Stomach (tissue), 4 donors: ENCODE measurements at regions not wholly inside any gene's neighbourhood (a gene's known extent, or its start where the extent isn't known, plus 50 kb on each side); places are given as distances from the start of the nearest gene placed in this dataset.

ENCODE experiments used
- EP300 ChIP-seq: sonication (generic); formaldehyde crosslinking; IDR thresholded peaks from one replicate; pipeline ENCODE4 v1.6.1; 2017; ENCODE audit warnings: antibody characterized with exemption
- POLR2AphosphoS5 ChIP-seq, 3 donors: sonication (generic); formaldehyde crosslinking; IDR thresholded peaks; one replicate each; pipeline ENCODE4 v1.6.1; 2016; ENCODE audit warnings: antibody characterized with exemption in 3 of 3
- TF ChIP-seq, protein P1 (sequence below), 7 experiments: fragments of 450-650 bp in 4 of 7; fragments of 200-600 bp in 3 of 7; sonication (generic) in 3 of 7; IDR thresholded peaks; one replicate each; pipeline ENCODE4 v1.5.1; 2016 to 2019; ENCODE audit warnings: antibody characterized with exemption in 7 of 7, control low read depth in 2 of 7, mild to moderate bottlenecking in 1 of 7

DNA sequence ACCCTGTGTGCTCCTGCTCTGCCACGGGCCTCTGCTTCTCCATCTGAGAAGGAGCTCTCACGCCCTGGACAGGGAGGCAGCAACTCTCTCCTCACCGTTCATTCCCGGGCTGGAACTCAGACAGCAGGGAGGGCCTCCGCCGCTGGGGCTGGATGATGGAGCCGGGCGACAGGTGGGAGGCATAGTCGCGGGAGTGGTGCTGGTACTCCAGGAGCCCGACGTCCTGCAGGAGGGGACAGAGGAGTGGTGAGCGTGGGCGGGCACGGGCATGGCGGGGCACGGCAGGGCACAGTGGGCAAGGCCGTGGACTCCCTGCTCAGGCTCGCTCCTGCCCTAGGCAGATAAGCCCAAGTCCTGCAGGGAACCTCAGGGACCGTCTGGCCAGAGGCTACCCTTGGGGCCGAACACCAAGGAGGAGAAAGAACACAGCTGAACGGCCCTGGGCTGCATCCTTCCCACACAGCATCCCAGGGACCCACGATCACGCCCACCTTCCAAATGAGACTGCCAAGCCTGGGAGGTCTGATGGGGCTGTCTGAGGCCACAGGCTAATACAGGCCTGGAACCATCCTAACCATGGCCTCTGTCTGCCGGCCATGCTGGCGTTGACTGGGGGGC lies 81.0 kb downstream of the NCOR2 start:
- TF ChIP-seq, protein P1, sequence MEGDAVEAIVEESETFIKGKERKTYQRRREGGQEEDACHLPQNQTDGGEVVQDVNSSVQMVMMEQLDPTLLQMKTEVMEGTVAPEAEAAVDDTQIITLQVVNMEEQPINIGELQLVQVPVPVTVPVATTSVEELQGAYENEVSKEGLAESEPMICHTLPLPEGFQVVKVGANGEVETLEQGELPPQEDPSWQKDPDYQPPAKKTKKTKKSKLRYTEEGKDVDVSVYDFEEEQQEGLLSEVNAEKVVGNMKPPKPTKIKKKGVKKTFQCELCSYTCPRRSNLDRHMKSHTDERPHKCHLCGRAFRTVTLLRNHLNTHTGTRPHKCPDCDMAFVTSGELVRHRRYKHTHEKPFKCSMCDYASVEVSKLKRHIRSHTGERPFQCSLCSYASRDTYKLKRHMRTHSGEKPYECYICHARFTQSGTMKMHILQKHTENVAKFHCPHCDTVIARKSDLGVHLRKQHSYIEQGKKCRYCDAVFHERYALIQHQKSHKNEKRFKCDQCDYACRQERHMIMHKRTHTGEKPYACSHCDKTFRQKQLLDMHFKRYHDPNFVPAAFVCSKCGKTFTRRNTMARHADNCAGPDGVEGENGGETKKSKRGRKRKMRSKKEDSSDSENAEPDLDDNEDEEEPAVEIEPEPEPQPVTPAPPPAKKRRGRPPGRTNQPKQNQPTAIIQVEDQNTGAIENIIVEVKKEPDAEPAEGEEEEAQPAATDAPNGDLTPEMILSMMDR (IDR thresholded peaks at IDR 0.05), result no peak
- TF ChIP-seq EP300 (no peak), POLR2AphosphoS5 (IDR thresholded peaks at IDR 0.05) (no peak)
